Trophoblast cell (in vitro differentiated cells and primary cell): ENCODE measurements at regions not wholly inside any gene's neighbourhood (a gene's known extent, or its start where the extent isn't known, plus 50 kb on each side); places are given as distances from the start of the nearest gene placed in this dataset.

Experiments used
- DNase-seq, 2 donors: peaks; one replicate each; pipeline ENCODE4 v3.0.0-alpha.2; 2016
- H2AFZ ChIP-seq: 2 replicates; pipeline ENCODE4 v1.6.1; 2013; ENCODE audit warnings: low read length, moderate library complexity, mild to moderate bottlenecking; ENCODE audit not compliant: insufficient read depth, poor library complexity
- H2AK5ac ChIP-seq: 2 replicates; pipeline ENCODE4 v1.6.1; 2013; ENCODE audit warnings: mild to moderate bottlenecking, low read length
- H2BK120ac ChIP-seq: 2 replicates; pipeline ENCODE4 v1.6.1; 2013; ENCODE audit warnings: low read length, mild to moderate bottlenecking, moderate library complexity; ENCODE audit not compliant: insufficient read depth, poor library complexity
- H2BK12ac ChIP-seq: 2 replicates; pipeline ENCODE4 v1.6.1; 2013; ENCODE audit warnings: mild to moderate bottlenecking, low read length, moderate library complexity
- H2BK5ac ChIP-seq: 2 replicates; pipeline ENCODE4 v1.6.1; 2013; ENCODE audit warnings: low read length, low read depth, moderate library complexity, mild to moderate bottlenecking; ENCODE audit not compliant: poor library complexity
- H3K14ac ChIP-seq: 2 replicates; pipeline ENCODE4 v1.6.1; 2013; ENCODE audit warnings: mild to moderate bottlenecking, low read length
- H3K18ac ChIP-seq: 2 replicates; pipeline ENCODE4 v1.6.1; 2013; ENCODE audit warnings: mild to moderate bottlenecking, low read length
- H3K23ac ChIP-seq: 2 replicates; pipeline ENCODE4 v1.6.1; 2013; ENCODE audit warnings: low read length
- H3K27ac ChIP-seq: 2 replicates; pipeline ENCODE4 v1.5.1; 2013; ENCODE audit warnings: low read depth, mild to moderate bottlenecking, inconsistent platforms, low read length, moderate library complexity
- H3K27me3 ChIP-seq: 2 replicates; pipeline ENCODE4 v1.6.1; 2013; ENCODE audit warnings: inconsistent platforms, mild to moderate bottlenecking, low read length, moderate library complexity; ENCODE audit not compliant: insufficient read depth
- H3K36me3 ChIP-seq, 2 experiments: 1 replicate in 1 of 2; 2 replicates in 1 of 2; pipeline ENCODE4 v1.6.1; 2013; ENCODE audit warnings: low read length in 2 of 2, mild to moderate bottlenecking in 2 of 2, moderate library complexity in 1 of 2; ENCODE audit not compliant: insufficient read depth in 2 of 2, control insufficient read depth in 1 of 2
- H3K4ac ChIP-seq: 2 replicates; pipeline ENCODE4 v1.6.1; 2013; ENCODE audit warnings: low read depth, mild to moderate bottlenecking, low read length, moderate library complexity
- H3K4me1 ChIP-seq, 2 experiments: 1 replicate in 1 of 2; 2 replicates in 1 of 2; pipeline ENCODE4 v1.6.1; 2013; ENCODE audit warnings: low read length in 2 of 2, mild to moderate bottlenecking in 2 of 2, moderate library complexity in 1 of 2; ENCODE audit not compliant: insufficient read depth in 2 of 2, control insufficient read depth in 1 of 2
- H3K4me2 ChIP-seq: 2 replicates; pipeline ENCODE4 v1.6.1; 2013; ENCODE audit warnings: inconsistent platforms, mild to moderate bottlenecking, low read length, moderate library complexity
- H3K4me3 ChIP-seq: 2 replicates; pipeline ENCODE4 v1.5.1; 2013; ENCODE audit warnings: mild to moderate bottlenecking, low read depth, low read length, inconsistent platforms
- H3K79me1 ChIP-seq: one replicate; pipeline ENCODE4 v1.6.1; 2013; ENCODE audit warnings: low read length
- H3K79me2 ChIP-seq: 2 replicates; pipeline ENCODE4 v1.6.1; 2013; ENCODE audit warnings: low read length, mild to moderate bottlenecking; ENCODE audit not compliant: control insufficient read depth, insufficient read depth, poor library complexity
- H3K9ac ChIP-seq: 2 replicates; pipeline ENCODE4 v1.6.1; 2013; ENCODE audit warnings: mild to moderate bottlenecking, low read length
- H3K9me3 ChIP-seq: 2 replicates; pipeline ENCODE4 v1.6.1; 2013; ENCODE audit warnings: low read depth, mild to moderate bottlenecking, control low read depth, inconsistent platforms, low read length; ENCODE audit not compliant: insufficient read depth
- H4K12ac ChIP-seq: 2 replicates; pipeline ENCODE4 v1.6.1; 2013; ENCODE audit warnings: low read depth, mild to moderate bottlenecking, low read length, moderate library complexity
- H4K8ac ChIP-seq: 2 replicates; pipeline ENCODE4 v1.6.1; 2013; ENCODE audit warnings: low read depth, mild to moderate bottlenecking, low read length, moderate library complexity
- H4K91ac ChIP-seq: one replicate; pipeline ENCODE4 v1.6.1; 2013; ENCODE audit warnings: low read depth, mild to moderate bottlenecking, low read length, moderate library complexity
- WGBS: extraction: QIAGEN DNeasy Blood & Tissue Kit; methylation state at CpG from one replicate; pipeline ENCODE4 v1.1.7; 2013; ENCODE audit warnings: missing lambda C conversion rate; ENCODE audit not compliant: insufficient read length, insufficient coverage; ENCODE audit errors: extremely low coverage; 5-methylcytosine and 5-hydroxymethylcytosine counted together

- DNase-seq, result no peak
- no peak overlapping the region for H3K4me2 ChIP-seq
- no peak overlapping the region for H2BK120ac ChIP-seq
- peaks cover 2% of the 10 kb centered on the region for H3K9me3 ChIP-seq
- H2AK5ac ChIP-seq, result no peak overlapping the region
- no peak overlapping the region for H4K8ac ChIP-seq
- no peak overlapping the region for H3K9ac ChIP-seq
- H4K91ac ChIP-seq, result no peak overlapping the region
- no peaks in the 10 kb centered on the region for H3K4me1 ChIP-seq
- no peaks in the 10 kb centered on the region for H3K36me3 ChIP-seq
- no peak overlapping the region for H3K27ac ChIP-seq
- peak overlapping the region; percentile 30 for H3K4me3 ChIP-seq
- no peak overlapping the region for H2AFZ ChIP-seq
- H3K23ac ChIP-seq, result no peak overlapping the region
- no peak overlapping the region for H3K14ac ChIP-seq
- H3K4ac ChIP-seq, result no peak overlapping the region
- no CpG with 5 or more reads among the region's 6 CpGs for WGBS
- no peak overlapping the region for H4K12ac ChIP-seq
- no peaks in the 10 kb centered on the region for H3K27me3 ChIP-seq
- H2BK5ac ChIP-seq, result no peak overlapping the region
- no peak overlapping the region for H3K18ac ChIP-seq
- no peaks in the 10 kb centered on the region for H3K79me2 ChIP-seq
- no peak overlapping the region for H2BK12ac ChIP-seq
- no peaks in the 10 kb centered on the region for H3K79me1 ChIP-seq
These were observed 88.3 kb upstream of the PTHLH start for GRCh38 chr12:28060871-28061270.

DNA sequence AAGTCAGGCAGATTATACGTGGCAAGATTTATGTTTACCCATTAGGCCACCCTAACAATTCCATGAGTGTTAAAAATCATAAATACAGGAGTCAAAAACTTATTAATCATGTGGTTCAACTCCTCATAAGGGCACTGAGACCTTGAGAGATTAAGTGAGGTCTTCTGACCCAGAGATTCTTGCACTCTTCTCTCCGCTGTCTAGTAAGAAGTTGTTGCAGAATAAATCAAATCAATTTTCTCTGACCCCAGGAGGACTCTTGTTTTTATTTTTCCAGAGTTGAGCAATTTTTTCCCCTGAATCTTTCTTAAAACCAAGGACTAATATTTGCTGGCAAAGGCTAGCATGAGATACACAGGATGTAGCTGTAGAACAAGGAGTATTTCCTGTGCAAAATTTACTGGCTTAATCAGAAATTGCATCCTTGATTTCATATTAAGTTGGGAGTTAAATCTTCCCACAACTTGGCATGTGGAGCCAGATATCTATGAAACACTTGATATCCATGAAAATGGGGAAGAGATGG, 90.9 kb upstream of the PTHLH start:
- Histone ChIP-seq H2AFZ (no peak overlapping the region), H3K4me3 (no peak overlapping the region)
- no peak for DNase-seq

DNA sequence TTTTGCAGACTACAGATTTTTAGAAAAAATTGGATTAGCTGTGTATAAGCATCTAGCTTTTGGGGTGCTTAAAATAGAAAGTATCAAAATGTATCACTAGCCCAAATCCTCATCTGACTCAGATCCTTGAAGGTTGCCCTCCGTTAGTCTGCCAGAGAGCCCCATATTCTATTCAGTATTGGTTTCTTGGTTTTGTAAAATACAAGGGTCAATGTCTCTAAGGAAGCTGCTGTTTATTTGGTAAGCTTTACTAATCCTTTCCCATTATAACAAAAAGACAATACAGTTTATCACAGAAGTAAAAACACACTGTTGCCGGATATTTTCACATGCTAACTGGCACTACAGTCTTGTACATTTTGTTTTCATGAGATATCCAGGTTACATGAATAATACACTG, 92.8 kb upstream of the PTHLH start:
- no peak overlapping the region for H4K12ac ChIP-seq
- H3K4me1 ChIP-seq, result peaks cover 0 to 3% of the 10 kb centered on the region in 2 experiments
- no peak overlapping the region for H3K27ac ChIP-seq
- no CpG with 5 or more reads among the region's 2 CpGs for WGBS
- no peak overlapping the region for H3K18ac ChIP-seq
- no peak overlapping the region for H3K4me2 ChIP-seq
- DNase-seq, result no peak
- no peaks in the 10 kb centered on the region for H3K79me2 ChIP-seq
- H3K36me3 ChIP-seq, result no peaks in the 10 kb centered on the region
- no peaks in the 10 kb centered on the region for H3K27me3 ChIP-seq
- H3K4me3 ChIP-seq, result no peak overlapping the region
- H3K79me1 ChIP-seq, result no peaks in the 10 kb centered on the region
- H2BK120ac ChIP-seq, result no peak overlapping the region
- no peak overlapping the region for H4K91ac ChIP-seq
- H4K8ac ChIP-seq, result no peak overlapping the region
- H3K9ac ChIP-seq, result no peak overlapping the region
- no peak overlapping the region for H2AFZ ChIP-seq
- H3K23ac ChIP-seq, result no peak overlapping the region
- no peak overlapping the region for H2BK12ac ChIP-seq
- no peak overlapping the region for H2BK5ac ChIP-seq
- no peak overlapping the region for H3K4ac ChIP-seq
- H2AK5ac ChIP-seq, result no peak overlapping the region
- peaks cover 2% of the 10 kb centered on the region for H3K9me3 ChIP-seq
- H3K14ac ChIP-seq, result no peak overlapping the region

More for the DNA sequence above, 90.9 kb upstream of the PTHLH start:
- Histone ChIP-seq H3K9me3 (peaks cover 2% of the 10 kb centered on the region), H3K9ac (no peak overlapping the region), H2BK120ac (no peak overlapping the region), H2BK12ac (no peak overlapping the region), H2AK5ac (no peak overlapping the region), H3K79me1 (no peaks in the 10 kb centered on the region), H3K36me3 (no peaks in the 10 kb centered on the region), H3K27ac (no peak overlapping the region), H3K4ac (no peak overlapping the region), H3K27me3 (no peaks in the 10 kb centered on the region), H4K8ac (no peak overlapping the region), H3K14ac (no peak overlapping the region), H3K23ac (no peak overlapping the region), H3K4me1 (peaks cover 0 to 3% of the 10 kb centered on the region in 2 experiments), H3K18ac (no peak overlapping the region), H3K79me2 (no peaks in the 10 kb centered on the region), H2BK5ac (no peak overlapping the region), H4K12ac (no peak overlapping the region), H4K91ac (no peak overlapping the region), H3K4me2 (no peak overlapping the region)
- no CpG with 5 or more reads among the region's 2 CpGs for WGBS

- Histone ChIP-seq H3K14ac (no peak overlapping the region), H4K8ac (no peak overlapping the region)
These were observed 93.5 kb upstream of the PTHLH start for GRCh38 chr12:28065889-28066630.

More at GRCh38 chr12:28065889-28066630, 93.5 kb upstream of the PTHLH start:
- Histone ChIP-seq H3K4ac (no peak overlapping the region), H3K27me3 (no peaks in the 10 kb centered on the region), H2BK5ac (no peak overlapping the region), H3K4me1 (peaks cover 0 to 3% of the 10 kb centered on the region in 2 experiments), H3K9me3 (no peaks in the 10 kb centered on the region), H3K18ac (no peak overlapping the region), H3K4me2 (no peak overlapping the region), H3K36me3 (no peaks in the 10 kb centered on the region), H3K27ac (no peak overlapping the region), H3K9ac (no peak overlapping the region), H4K12ac (no peak overlapping the region), H2AK5ac (no peak overlapping the region), H4K91ac (no peak overlapping the region), H3K23ac (no peak overlapping the region), H3K4me3 (no peak overlapping the region), H3K79me2 (no peaks in the 10 kb centered on the region), H2AFZ (no peak overlapping the region), H2BK120ac (no peak overlapping the region), H3K79me1 (no peaks in the 10 kb centered on the region), H2BK12ac (no peak overlapping the region)
- WGBS, result no CpG with 5 or more reads among the region's 1 CpG
- no peak for DNase-seq
